Muscle layer of colon (tissue), 2 donors: ENCODE measurements at regions not wholly inside any gene's neighbourhood (a gene's known extent, or its start where the extent isn't known, plus 50 kb on each side); places are given as distances from the start of the nearest gene placed in this dataset.

Source experiments
- H3K27ac ChIP-seq: one replicate; pipeline ENCODE4 v1.7.0; 2013; ENCODE audit warnings: low read depth, mild to moderate bottlenecking, low read length, moderate library complexity
- H3K27me3 ChIP-seq, 2 donors: one replicate each; pipeline ENCODE4 v1.7.0; 2013; ENCODE audit warnings: low read length in 2 of 2, mild to moderate bottlenecking in 2 of 2; ENCODE audit not compliant: insufficient read depth in 2 of 2, control insufficient read depth in 1 of 2
- H3K36me3 ChIP-seq: one replicate; pipeline ENCODE4 v1.7.0; 2013; ENCODE audit warnings: mild to moderate bottlenecking, low read length; ENCODE audit not compliant: insufficient read depth
- H3K4me1 ChIP-seq: one replicate; pipeline ENCODE4 v1.7.0; 2013; ENCODE audit warnings: mild to moderate bottlenecking, low read length; ENCODE audit not compliant: insufficient read depth
- H3K4me3 ChIP-seq, 2 donors: one replicate each; pipeline ENCODE4 v1.7.0; 2013; ENCODE audit warnings: low read length in 2 of 2, low read depth in 1 of 2, mild to moderate bottlenecking in 1 of 2, moderate library complexity in 1 of 2
- H3K9ac ChIP-seq: one replicate; pipeline ENCODE4 v1.7.0; 2013; ENCODE audit warnings: low read length
- H3K9me3 ChIP-seq: one replicate; pipeline ENCODE4 v1.7.0; 2013; ENCODE audit warnings: mild to moderate bottlenecking, low read length
- donor health status: abdominal sarcoma.
- donor health status: Adenocarcinoma of cecum.

DNA sequence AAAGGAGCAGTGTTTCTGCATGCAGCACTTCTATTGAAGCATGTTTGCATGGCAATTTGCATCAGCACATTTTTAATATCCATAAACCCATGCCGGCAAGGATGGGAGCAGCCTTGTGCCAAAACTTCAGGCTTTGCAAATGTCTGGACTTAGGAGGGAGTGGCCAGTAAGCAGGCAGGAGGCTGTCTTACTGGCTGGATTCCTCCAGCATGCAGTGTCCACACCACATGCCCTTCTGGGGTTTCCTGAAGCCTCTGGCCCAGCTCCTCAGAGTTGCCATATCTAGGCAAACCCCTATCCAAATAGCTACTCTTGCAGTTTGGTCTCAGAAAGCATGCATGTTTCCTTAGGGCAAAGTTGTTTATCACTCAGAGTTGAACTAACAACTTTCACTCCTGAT lies 139.1 kb upstream of the MRPS22 start:
- Histone ChIP-seq H3K27ac (no peak overlapping the region), H3K27me3 (no peaks in the 10 kb centered on the region), H3K4me3 (no peak overlapping the region), H3K9ac (no peak overlapping the region), H3K4me1 (no peaks in the 10 kb centered on the region), H3K36me3 (no peaks in the 10 kb centered on the region), H3K9me3 (no peaks in the 10 kb centered on the region)

DNA sequence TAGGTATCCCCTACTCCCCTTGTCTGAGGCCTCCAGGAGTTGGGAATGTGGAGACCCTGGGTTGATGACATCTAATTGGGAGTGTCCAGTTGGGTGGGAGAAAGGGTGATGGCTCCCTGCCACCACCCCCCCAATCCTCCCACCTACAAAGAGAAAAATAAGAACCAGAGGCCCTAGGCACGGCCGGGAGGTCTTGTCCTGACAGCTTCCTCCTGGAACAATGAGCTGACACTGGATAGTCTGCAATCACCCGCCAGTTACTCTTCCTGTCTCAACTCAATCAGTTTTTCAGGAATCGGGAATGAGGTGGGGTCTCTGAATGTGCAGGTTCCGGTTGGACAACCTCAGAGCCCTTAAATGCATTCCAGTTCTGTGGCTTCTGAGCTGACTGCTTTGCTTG lies 129.9 kb upstream of the MRPS22 start:
- no peak overlapping the region for H3K4me3 ChIP-seq
- no peak overlapping the region for H3K9ac ChIP-seq
- H3K4me1 ChIP-seq = no peaks in the 10 kb centered on the region
- no peaks in the 10 kb centered on the region for H3K9me3 ChIP-seq
- no peak overlapping the region for H3K27ac ChIP-seq
- no peaks in the 10 kb centered on the region for H3K36me3 ChIP-seq
- no peaks in the 10 kb centered on the region for H3K27me3 ChIP-seq

DNA sequence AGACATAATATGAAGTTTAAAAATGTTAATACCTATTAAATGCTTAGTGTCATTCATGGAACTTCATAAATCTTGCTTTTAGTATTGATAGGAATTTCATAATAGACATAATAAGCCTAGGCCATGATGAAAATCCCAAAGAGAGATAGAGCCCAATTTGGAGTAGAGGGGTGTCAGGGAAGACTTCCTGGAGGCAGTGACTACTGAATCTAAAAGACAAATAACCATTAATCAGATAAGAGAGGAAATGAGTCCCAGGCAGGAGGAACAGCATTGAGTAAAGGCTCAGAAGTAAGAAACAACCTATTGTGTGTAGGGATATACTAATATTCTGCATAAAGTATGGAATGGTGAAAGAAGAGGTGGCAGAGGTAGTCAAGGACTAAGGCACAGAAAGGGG lies 126.9 kb upstream of the MRPS22 start:
- H3K9ac ChIP-seq = no peak overlapping the region
- H3K9me3 ChIP-seq = no peaks in the 10 kb centered on the region
- no peak overlapping the region for H3K27ac ChIP-seq
- no peaks in the 10 kb centered on the region for H3K36me3 ChIP-seq
- no peak overlapping the region for H3K4me3 ChIP-seq
- H3K4me1 ChIP-seq = no peaks in the 10 kb centered on the region
- H3K27me3 ChIP-seq = no peaks in the 10 kb centered on the region

DNA sequence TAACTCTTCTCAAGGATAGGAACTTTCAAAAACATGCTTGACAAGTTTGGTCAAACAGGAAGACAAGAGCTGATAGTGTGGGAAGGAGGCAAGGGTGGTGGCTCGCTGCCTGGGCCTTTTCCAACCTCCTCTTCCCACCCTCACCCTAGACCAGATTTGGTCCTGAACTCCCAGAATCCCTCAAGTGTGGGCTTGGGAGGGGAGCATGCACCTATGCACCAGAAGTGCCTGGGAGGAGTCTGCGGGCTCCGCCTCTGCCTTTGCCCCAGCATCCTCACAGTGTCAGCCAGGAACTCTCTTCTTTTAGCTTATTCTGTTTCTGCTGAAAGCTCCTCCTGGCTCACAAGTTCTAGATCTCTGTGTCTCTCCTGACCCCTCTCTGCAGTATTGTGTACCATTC lies 126.2 kb upstream of the MRPS22 start:
- no peak overlapping the region for H3K4me3 ChIP-seq
- H3K27me3 ChIP-seq = no peaks in the 10 kb centered on the region
- no peaks in the 10 kb centered on the region for H3K9me3 ChIP-seq
- no peaks in the 10 kb centered on the region for H3K4me1 ChIP-seq
- no peaks in the 10 kb centered on the region for H3K36me3 ChIP-seq
- no peak overlapping the region for H3K27ac ChIP-seq
- H3K9ac ChIP-seq = no peak overlapping the region

DNA sequence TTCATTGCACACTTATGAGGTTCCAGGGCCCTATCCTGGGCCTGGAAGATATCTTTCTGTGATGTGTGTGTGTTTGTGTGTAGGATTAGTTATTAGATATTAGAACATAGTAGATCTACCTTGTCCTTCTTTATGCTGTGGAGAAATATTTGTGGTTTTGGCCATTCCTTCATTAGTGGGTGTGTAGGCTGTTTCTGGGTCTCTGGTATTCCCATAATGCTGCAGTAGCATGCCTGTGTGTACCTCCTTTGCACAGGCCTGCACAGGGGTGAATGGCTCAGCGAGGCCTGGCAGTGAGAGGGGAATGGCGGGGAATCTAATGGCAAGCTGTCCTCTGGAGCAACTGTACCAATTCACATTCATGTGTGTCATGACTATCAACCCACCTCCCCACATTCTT lies 125.8 kb upstream of the MRPS22 start:
- Histone ChIP-seq H3K36me3 (no peaks in the 10 kb centered on the region), H3K27me3 (no peaks in the 10 kb centered on the region), H3K9ac (no peak overlapping the region), H3K4me3 (no peak overlapping the region), H3K9me3 (no peaks in the 10 kb centered on the region), H3K27ac (no peak overlapping the region), H3K4me1 (no peaks in the 10 kb centered on the region)

DNA sequence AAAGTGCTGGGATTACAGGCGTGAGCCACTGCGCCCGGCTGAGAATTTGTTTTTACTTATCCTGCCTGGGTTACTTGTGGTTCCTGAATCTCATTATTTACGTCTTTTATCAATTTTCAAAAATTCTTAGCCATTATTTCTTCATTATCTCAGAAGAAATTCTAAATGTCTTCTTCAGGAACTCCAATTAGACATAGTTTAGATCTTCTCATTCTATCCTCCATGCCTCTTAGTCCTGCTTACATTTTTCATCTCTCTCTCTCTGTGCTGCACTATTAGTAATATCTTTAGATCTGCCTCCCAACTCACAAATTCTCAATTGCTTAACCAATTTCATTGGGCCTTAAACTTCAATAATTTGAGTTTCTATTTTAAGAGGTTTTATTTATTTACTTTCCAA lies 124.4 kb upstream of the MRPS22 start:
- Histone ChIP-seq H3K27ac (no peak overlapping the region), H3K9ac (no peak overlapping the region), H3K4me1 (no peaks in the 10 kb centered on the region), H3K36me3 (no peaks in the 10 kb centered on the region), H3K4me3 (no peak overlapping the region), H3K27me3 (no peaks in the 10 kb centered on the region), H3K9me3 (no peaks in the 10 kb centered on the region)

DNA sequence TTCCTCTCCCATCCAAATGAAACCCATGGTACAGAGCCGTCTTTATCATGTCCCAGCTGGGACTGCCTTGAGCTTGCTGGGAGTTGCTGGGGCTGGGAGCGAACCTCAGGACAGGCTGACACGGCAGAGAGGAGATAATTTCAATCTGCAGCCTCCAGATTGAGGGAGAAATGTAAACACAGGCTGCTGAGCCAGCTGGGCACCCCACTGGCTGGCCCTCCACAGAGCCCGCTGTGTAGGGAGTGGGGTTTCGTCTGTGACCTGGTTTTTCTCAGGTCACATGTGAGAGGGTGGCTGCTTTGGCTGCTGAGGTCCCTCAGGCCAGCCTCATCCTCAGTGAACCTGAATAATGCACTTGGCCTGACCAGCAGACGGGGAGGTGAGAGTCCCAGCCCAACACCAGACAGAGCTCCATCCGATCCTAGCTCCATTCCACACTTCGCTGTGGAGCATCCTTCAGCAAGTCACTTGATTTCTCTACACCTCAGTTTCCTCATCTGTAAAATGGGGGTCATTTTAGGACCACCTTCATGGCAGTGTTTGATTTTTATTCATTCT lies 121.6 kb upstream of the MRPS22 start:
- no peak overlapping the region for H3K27ac ChIP-seq
- no peak overlapping the region for H3K4me3 ChIP-seq
- H3K36me3 ChIP-seq = no peaks in the 10 kb centered on the region
- H3K4me1 ChIP-seq = peaks cover 7% of the 10 kb centered on the region
- no peaks in the 10 kb centered on the region for H3K9me3 ChIP-seq
- H3K27me3 ChIP-seq = no peaks in the 10 kb centered on the region
- H3K9ac ChIP-seq = no peak overlapping the region

DNA sequence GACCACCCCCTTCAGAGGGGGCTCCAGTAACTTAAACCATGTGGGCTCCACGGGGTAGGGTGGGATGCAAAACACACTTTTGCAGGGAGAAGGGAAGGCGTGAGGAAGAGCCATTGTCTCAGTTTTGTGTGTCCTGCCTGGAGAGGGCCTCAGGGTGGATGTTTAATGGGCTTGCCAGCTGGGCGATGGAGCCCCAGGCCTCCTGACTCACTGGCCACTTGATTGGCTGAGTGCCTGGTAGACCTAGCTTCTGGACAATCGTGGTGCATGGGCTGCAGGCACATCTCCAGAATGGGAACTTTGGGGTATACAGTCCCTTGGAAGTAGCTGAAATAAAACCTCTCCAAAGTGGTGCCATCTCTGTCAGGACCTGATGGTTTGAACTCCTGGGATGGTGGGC lies 118.3 kb upstream of the MRPS22 start:
- H3K27me3 ChIP-seq = no peaks in the 10 kb centered on the region
- no peaks in the 10 kb centered on the region for H3K36me3 ChIP-seq
- H3K9ac ChIP-seq = no peak overlapping the region
- H3K4me1 ChIP-seq = peaks cover 15% of the 10 kb centered on the region
- no peaks in the 10 kb centered on the region for H3K9me3 ChIP-seq
- H3K4me3 ChIP-seq = no peak overlapping the region
- H3K27ac ChIP-seq = no peak overlapping the region

DNA sequence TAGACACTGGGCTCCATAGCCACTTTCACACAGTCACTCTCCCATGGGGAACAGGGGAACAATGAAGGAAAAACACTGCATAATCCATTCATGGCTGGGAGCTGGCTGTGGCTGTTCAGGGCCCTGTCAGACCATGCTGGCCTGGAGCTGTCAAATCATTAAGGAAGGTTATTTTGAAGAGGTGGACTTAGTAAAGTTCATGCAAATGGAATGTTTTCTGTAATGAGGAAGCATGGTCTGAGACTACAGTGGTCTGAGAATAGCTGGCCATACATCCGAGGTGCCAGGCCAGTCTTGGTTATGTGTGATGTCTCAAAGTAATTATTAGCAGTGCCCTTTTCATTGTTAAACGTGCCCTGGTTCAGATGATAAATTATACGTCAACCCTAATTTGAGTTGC lies 117.1 kb upstream of the MRPS22 start:
- H3K4me3 ChIP-seq = no peak overlapping the region
- no peak overlapping the region for H3K9ac ChIP-seq
- H3K36me3 ChIP-seq = no peaks in the 10 kb centered on the region
- H3K9me3 ChIP-seq = no peaks in the 10 kb centered on the region
- H3K27me3 ChIP-seq = no peaks in the 10 kb centered on the region
- H3K4me1 ChIP-seq = peaks cover 15% of the 10 kb centered on the region
- no peak overlapping the region for H3K27ac ChIP-seq

DNA sequence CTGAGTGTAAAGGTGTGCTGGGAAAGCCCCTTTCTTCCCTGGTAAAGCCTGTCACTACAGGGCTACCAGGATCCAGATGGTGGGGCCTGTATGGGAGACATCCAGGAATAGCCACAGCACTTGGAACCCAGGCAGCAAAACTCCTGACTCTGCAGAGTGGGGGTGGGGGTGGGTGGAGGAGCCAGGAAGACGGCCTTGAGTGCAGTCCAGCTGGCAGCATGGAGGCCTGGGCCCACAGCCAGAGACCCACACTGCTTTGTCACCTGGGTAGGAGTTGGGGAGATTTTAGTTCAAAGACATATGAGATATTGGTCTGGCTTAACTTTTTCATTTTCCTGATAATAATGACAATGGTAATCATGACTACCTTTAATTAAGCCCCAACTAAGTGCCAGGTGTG lies 116.7 kb upstream of the MRPS22 start:
- H3K9ac ChIP-seq = no peak overlapping the region
- no peak overlapping the region for H3K4me3 ChIP-seq
- no peaks in the 10 kb centered on the region for H3K27me3 ChIP-seq
- H3K9me3 ChIP-seq = no peaks in the 10 kb centered on the region
- H3K4me1 ChIP-seq = peaks cover 15% of the 10 kb centered on the region
- no peaks in the 10 kb centered on the region for H3K36me3 ChIP-seq
- no peak overlapping the region for H3K27ac ChIP-seq

DNA sequence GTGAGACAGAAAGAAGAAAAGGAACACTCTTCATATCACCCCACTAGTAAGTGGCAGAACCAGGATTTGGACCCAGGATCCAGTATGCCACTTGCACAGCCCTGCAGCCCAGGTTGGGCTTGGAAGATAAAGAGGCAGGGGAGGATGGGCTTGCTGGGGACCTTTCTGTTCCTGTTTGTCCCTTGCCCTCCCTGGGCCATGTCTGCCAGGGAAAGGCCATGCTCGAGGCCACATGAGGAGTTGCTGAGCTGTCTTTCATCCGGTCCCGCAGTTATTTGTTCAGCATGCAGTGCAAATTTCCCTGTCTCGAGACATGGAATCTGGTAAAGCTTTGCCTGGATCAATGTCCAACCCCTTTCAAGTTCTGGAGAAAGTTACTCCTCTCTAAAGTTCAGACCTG lies 116.0 kb upstream of the MRPS22 start:
- Histone ChIP-seq H3K4me1 (peaks cover 15% of the 10 kb centered on the region), H3K9ac (no peak overlapping the region), H3K4me3 (no peak overlapping the region), H3K27me3 (no peaks in the 10 kb centered on the region), H3K36me3 (no peaks in the 10 kb centered on the region), H3K9me3 (no peaks in the 10 kb centered on the region), H3K27ac (no peak overlapping the region)

DNA sequence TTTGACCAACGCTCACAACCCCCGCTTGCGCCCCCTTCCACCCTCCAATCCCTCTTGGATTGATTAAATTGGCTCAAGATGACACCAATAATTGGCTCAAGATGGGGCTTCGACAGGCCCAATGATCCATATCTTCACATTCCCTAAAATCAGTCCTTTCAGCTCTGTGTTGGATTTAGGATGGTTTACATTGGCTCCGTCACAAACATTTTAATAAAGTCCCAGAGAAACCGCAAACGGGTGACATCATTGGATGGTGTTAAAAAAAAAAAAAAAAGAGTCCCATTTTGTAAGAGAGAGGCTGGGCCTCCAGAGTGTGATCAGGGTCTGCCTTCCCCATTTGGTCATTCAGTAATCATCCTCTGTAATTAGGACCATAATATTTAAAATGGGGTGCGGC lies 113.4 kb upstream of the MRPS22 start:
- Histone ChIP-seq H3K4me1 (peaks cover 15% of the 10 kb centered on the region), H3K27ac (no peak overlapping the region), H3K9ac (no peak overlapping the region), H3K27me3 (no peaks in the 10 kb centered on the region), H3K9me3 (no peaks in the 10 kb centered on the region), H3K4me3 (no peak overlapping the region), H3K36me3 (no peaks in the 10 kb centered on the region)
